GM18868 (cell line): ENCODE measurements at regions not wholly inside any gene's neighbourhood (a gene's known extent, or its start where the extent isn't known, plus 50 kb on each side); places are given as distances from the start of the nearest gene placed in this dataset.

Experiments
- ATAC-seq: cut with Tn5 transposase; IDR thresholded peaks from one replicate; pipeline ENCODE4 v1.9.1; 2021; ENCODE audit warnings: mild to moderate bottlenecking, moderate library complexity; ENCODE audit not compliant: unreplicated experiment

GRCh38 chr1:56320464-56321149 lies 258.8 kb downstream of the PLPP3 start:
- no peak for ATAC-seq

- no peak for ATAC-seq
Observed at GRCh38 chr1:56317722-56318121, 261.6 kb downstream of the PLPP3 start.

GRCh38 chr1:56315293-56315942 lies 263.9 kb downstream of the PLPP3 start:
- ATAC-seq, result no peak

- no peak for ATAC-seq
Observed at GRCh38 chr1:56313560-56313959, 265.8 kb downstream of the PLPP3 start.

- ATAC-seq, result no peak
Observed at GRCh38 chr1:56311766-56312165, 267.6 kb downstream of the PLPP3 start.

GRCh38 chr1:56310945-56311344 lies 268.4 kb downstream of the PLPP3 start:
- no peak for ATAC-seq

- ATAC-seq, result no peak
Observed at GRCh38 chr1:56309065-56309464, 270.3 kb downstream of the PLPP3 start.

- no peak for ATAC-seq
Observed at GRCh38 chr1:56304975-56305374, 274.4 kb downstream of the PLPP3 start.

GRCh38 chr1:56303805-56304204 lies 275.6 kb downstream of the PLPP3 start:
- ATAC-seq, result no peak

GRCh38 chr1:56302878-56303277 lies 276.5 kb downstream of the PLPP3 start:
- ATAC-seq, result no peak

- no peak for ATAC-seq
Observed at GRCh38 chr1:56301791-56302190, 277.6 kb downstream of the PLPP3 start.

- ATAC-seq, result no peak
Observed at GRCh38 chr1:56300836-56301235, 278.5 kb downstream of the PLPP3 start.

- no peak for ATAC-seq
Observed at GRCh38 chr1:56298866-56299265, 280.5 kb downstream of the PLPP3 start.

GRCh38 chr1:56297904-56298303 lies 281.5 kb downstream of the PLPP3 start:
- ATAC-seq, result no peak

- no peak for ATAC-seq
Observed at GRCh38 chr1:56297208-56297607, 282.2 kb downstream of the PLPP3 start.

GRCh38 chr1:56295949-56296929 lies 283.1 kb downstream of the PLPP3 start:
- ATAC-seq, result no peak

- no peak for ATAC-seq
Observed at GRCh38 chr1:56291374-56291919, 287.9 kb downstream of the PLPP3 start.

- no peak for ATAC-seq
Observed at GRCh38 chr1:56289260-56289659, 290.1 kb downstream of the PLPP3 start.

GRCh38 chr1:56287721-56288120 lies 291.6 kb downstream of the PLPP3 start:
- no peak for ATAC-seq

- ATAC-seq, result no peak
Observed at GRCh38 chr1:56286956-56287355, 292.4 kb downstream of the PLPP3 start.

- no peak for ATAC-seq
Observed at GRCh38 chr1:56286506-56286905, 292.9 kb downstream of the PLPP3 start.
